ENCODE measurements at regions not wholly inside any gene's neighbourhood (a gene's known extent, or its start where the extent isn't known, plus 50 kb on each side); places are given as distances from the start of the nearest gene placed in this dataset.

DNA sequence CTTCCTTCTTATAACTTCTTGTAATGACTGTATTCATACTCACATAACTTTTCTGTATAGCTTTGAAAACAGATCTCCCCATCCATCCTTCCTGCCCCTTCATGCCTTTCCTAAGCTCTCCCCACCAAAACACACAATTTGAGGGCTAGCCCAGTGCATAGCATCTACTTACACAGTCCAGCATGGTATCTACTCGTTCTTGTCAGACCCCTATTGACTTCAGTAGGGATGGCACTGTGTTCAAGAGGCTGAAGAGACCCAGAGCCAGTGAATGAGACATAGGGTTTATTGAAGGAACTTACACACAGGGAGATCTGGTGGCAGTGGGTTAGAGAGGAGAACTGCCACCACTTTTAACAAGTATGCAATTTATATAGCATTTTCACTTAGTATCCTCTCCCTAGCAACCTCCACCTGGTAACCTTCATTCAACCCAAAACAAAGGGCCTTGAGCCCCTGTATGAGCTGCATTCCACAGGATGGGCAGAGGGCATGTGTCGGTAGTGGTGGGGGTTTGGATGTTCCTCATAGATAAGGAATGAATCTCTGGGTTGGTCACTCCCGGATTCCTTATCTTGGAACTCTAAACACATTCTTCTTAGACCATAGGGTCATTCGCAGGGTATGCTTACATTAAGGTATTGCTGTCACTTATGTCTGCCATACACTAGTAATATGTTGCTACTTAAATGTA is 64.9 kb upstream of the GNG12 start:
- no peak for DNase-seq

DNA sequence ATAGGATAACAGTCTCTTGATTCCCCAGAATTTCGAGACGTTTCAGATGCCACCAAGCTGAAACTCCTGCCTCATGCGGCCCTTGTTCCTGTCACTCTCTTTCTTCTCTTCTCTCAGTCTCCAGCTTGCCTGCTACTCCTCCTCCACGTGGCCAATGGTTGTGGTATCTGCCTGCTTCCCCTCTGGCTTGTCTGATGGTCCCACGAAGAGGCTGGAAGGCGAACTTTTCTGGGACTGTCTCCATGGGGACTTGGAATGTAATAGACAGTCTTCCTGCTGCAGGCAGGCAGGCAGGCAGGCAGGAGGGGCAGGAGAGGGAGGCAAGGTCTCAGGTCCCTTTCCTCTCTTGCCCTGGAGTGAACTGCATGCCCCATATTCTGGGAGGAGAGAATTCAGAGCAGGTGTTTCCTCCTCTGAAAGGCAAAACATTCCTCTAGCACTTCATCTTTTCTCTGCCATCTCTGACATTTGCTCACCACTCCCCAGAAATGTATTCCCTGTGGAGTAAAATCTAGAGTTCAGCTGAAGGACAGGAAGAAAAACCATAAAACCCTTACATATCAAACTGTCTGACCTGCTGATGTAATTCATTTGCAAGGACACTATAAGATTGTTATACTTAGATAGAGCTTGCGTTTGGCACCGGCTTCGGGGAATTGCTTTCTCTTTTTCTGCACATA is 64.1 kb upstream of the GNG12 start:
- no peak for DNase-seq

DNA sequence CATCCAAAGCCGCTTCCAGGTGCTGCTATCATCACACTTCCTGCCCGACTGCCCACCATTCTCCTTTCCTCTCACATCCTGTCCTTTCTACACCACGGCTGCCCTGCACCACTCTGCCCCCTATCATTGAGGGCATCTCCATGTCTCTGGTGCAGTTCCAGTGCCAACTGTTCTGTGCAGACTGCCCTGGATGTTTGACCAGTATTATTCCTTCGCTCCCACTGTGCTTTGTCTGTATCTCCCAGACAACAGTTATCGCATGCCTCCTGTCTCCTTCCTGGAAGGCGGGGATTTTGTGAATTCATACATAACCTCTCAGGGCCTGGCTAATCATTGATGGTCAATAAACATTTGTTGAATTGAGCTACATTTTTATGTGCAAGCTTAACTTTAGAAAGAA is 63.6 kb upstream of the GNG12 start:
- DNase-seq = no peak

DNA sequence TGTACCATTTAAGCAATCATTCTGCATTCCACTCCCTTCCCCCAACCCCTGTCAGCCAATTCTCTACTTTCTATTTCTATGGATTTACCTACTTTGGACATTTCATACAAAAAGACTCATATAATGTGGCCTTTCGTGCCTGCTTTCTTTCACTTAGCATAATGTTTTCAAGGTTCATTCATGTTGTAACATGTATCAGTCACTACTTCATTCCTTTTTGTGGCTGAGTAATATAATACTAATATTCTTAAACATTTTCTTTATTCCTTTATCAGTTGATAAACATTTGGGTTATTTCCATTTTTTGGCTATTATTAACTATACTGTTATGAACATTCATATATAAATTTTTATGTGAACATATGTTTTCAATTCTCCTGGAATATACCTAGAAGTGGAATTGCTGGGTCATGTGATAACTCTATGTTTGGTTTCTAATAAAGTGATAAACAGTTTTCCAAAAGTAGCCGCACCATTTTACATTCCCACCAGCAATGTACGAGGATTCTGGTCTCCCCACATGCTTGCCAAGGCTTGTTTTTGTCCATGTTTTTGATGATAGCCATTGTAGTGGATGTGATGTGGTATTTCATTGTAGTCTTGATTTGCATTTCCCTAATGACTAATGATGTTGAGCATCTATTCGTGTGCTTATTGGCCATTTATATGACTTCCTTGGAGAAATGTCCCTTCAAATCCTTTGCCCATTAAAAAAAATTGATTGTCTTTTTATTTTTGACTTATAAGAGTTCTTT is 61.9 kb upstream of the GNG12 start:
- DNase-seq = no peak

DNA sequence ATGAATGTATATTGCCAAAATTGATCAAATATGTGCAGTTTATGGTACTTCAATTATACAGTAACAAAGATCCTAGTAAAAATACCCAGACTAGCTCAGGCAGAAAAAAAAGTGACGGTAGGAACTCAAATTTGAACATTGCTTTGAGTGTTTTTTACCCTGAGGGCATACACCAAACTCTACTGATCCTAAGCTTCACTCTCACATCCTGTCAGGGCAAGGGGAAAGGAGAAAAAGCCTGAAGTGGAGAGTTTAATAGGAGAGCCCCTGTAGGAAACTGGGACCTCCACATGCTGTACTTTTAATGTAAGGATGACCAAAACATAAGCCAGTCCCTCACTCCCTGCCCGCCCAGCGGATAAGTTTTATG is 59.8 kb upstream of the GNG12 start:
- DNase-seq = no peak

DNA sequence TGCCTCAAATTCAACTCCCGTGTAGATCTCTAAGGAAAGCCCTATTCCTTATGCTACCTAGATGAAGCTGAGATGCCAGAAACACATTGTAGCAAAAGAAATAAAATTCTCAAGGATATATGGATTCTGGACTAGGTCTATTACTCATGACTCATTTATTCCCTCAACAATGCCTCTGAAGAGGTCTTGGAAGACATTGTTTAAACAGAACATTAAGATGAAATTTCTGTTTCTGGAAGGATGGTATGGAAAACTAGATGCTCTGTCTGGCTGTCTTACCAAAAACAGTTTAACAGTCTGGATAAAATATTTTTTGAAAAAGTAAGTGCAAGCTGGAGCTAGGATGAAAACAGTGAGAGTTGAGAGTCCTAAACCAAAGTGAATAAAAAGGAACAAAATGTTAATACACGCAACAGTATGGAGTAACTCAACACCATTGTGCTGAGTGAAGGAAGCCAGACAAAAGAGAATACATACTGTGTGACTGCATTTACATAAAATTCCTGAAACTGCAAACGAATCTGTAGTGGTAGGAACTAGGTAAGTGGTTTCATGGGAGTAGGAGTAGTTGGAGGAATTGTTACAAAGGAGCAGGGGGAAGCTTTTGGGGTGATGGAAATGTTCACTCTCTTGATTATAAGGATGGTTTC is 59.3 kb upstream of the GNG12 start:
- DNase-seq = no peak

DNA sequence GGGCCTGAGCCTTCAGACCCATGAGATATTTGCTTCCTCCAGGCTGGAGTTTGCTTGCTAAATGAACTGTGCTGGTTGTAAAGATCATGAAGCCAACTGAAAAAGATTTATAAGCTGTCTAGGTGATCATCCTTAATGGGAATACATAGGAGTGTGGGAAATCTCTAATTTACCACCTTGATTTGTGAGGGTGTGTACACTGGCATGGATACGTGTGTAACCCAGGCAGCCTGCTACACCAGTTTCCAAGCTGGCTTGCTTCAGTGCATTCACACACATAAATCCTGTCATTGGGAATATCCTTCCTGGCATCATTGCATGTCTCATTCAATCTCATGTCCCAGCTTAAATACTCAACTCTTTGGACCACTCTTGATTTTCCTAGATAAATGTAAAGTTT is 57.6 kb upstream of the GNG12 start:
- no peak for DNase-seq

DNA sequence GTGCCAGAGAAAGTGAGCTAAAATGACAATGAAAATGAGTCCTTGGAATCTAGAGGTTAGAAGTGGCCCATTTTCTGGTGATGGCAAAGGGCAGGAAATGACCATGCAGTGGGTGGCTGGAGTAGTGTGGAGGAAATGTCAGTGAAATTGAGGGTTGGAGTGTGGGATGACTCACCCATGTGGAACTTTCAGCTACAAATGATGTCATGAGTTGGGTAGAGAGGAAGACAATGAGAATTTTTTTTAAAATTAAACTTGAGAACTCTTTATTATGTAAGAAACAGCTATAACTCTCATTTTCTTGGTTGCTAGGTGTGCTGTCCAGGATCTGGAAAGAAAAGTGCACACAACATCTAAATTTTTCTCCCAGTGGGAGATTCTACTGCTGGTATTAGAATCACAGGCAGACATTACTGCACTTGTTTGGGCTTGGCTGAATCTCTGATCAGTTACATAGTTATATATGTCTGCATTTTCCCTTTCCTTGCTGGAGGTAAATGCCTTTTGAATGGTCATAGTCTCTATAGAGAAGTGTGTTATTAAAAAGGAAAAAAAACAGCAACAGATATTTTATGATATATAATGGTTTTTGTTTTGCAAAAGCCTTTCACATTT is 56.8 kb upstream of the GNG12 start:
- no peak for DNase-seq

DNA sequence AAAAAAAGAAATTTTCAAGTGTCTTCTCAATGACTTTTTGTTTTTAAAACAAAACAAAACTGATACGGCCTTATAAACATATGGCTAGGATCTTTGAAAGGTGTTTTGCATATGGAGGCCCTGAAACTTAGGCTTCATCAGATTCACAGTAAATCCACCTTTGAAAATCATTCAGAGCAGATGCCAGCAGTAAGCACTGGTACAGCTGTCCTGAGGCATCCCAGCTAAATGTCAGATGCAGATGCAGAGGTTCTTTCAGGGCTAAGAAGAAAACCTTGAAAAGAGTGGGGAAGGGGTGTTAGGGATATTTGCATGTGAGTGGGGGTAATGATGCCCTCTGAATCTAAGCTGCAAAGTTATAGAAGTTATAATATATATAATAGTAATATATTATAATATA is 56.2 kb upstream of the GNG12 start:
- no peak for DNase-seq

DNA sequence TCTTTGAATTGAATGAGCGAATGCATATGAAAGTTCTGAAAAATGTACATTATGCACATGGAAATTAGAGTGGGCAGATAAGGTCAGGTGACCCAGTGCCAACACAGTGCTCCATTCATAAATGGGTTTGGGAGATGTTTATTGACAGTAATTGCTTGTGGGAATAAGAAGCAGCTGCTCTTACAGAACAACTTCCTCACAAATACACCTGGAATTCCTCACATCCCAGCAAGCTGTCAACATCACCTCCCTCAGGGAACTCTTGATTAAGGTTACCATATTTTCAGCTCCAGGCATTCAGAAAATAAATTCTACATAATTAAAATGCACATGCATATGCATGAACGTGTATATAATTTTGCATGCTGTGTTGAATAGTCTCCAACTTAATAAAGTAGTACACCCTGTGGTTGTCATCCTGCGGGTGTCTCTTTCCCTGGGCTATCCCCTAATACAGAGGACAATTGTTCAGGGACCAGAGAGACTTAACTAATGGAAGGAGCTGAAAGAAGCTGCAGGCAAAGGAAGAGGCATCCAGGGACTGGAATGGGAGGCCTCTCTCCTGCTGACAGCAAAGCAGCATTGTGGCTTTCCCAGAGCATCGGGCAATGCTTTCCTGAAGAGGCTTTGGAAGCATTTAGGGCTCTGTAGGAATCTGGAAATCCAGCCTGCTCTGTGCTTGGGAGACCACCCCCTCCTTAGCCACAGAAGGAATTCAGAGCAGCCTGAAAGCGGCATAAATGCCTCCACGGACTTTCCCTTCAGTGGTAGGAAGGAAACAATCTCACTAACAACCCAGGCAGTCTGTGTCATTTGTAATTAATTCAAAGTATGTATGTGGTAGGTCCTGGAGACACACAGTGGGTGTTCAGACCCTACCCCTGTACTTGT is 55.2 kb upstream of the GNG12 start:
- DNase-seq = no peak

DNA sequence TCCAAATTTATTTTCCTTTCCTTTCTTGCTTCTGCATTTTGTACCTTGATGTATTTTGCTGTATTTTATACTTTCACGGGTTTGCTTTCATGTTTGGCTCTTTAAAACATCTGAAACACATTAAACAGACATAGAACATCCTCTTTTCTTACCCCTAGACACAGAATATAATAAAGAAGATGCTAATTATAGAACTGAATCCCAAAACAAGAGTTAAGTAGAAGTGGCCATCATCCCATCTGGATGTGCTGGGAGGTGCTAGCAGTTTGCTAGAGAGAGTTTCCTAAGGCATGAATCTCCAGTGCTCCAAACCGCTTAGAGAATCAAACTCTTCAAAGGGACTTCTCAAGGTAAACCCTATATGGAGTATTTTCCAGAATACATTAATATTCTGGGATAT is 53.9 kb upstream of the GNG12 start:
- DNase-seq = no peak

DNA sequence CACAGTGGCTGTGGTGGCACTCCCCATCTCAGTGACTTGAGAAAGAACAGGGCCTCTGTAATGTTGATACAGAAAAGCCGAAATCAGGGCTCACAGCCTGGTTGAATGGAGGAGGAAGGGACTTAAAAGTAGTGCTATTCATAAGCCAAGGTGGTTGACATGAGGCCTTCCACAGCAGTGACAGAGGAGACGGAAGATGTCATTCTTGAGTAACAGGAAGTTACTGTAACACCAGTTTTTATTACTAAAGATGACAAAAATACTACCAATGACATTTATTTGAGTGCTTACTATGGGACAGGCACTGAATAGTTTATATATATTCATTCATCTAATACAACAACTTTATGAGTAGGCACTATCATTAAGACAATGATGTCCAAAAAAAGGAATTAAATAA is 52.8 kb upstream of the GNG12 start:
- no peak for DNase-seq

DNA sequence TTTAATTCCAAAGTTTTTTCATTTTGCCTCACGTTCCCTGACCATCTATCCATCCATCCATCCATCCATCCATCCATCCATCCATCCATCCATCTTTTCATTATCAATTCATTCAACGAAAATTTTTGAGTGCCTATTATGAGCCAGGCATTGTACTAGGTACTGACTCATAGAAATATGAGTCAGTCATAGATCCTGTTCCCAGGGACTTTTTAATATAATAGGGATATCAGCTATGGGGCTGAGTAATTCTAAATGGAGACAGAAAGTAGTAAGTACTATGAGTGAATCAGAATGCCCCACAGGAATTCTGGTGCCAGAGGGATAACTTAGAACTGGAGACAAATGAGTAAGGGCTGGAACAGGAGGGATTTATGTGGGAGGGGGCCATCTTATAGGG is 49.8 kb upstream of the GNG12 start:
- no peak for DNase-seq

All from COR-L47 (cell line).